GM21526 (cell line): ENCODE measurements at regions not wholly inside any gene's neighbourhood (a gene's known extent, or its start where the extent isn't known, plus 50 kb on each side); places are given as distances from the start of the nearest gene placed in this dataset.

Experiments used
- ATAC-seq: cut with Tn5 transposase; IDR thresholded peaks from one replicate; pipeline ENCODE4 v1.9.1; 2021; ENCODE audit warnings: moderate library complexity; ENCODE audit not compliant: unreplicated experiment, low FRiP score

GRCh38 chr1:219993554-219994433, 52.5 kb downstream of the EPRS1 start:
- no peak for ATAC-seq

GRCh38 chr1:219991919-219992318, 54.4 kb downstream of the EPRS1 start:
- no peak for ATAC-seq

- ATAC-seq, result no peak
Measured at GRCh38 chr1:219991511-219991810, 54.8 kb downstream of the EPRS1 start.

GRCh38 chr1:219990782-219991510, 55.4 kb downstream of the EPRS1 start:
- ATAC-seq, result no peak

GRCh38 chr1:219989766-219990165, 56.5 kb downstream of the EPRS1 start:
- no peak for ATAC-seq

- ATAC-seq, result no peak
Measured at GRCh38 chr1:219988818-219989217, 57.5 kb downstream of the EPRS1 start.

- peak; percentile 82 for ATAC-seq
Measured at GRCh38 chr1:219988387-219988786, 57.9 kb downstream of the EPRS1 start.

- ATAC-seq, result no peak
Measured at GRCh38 chr1:219987325-219987724, 59.0 kb upstream of the SLC30A10 start.

- ATAC-seq, result peak; percentile 37
Measured at GRCh38 chr1:219985169-219985568, 56.8 kb upstream of the SLC30A10 start.
